8988T (cell line): ENCODE measurements at regions not wholly inside any gene's neighbourhood (a gene's known extent, or its start where the extent isn't known, plus 50 kb on each side); places are given as distances from the start of the nearest gene placed in this dataset.

Experiments used
- DNase-seq: peaks from one replicate; pipeline ENCODE4 v3.0.0; 2011

GRCh38 chr22:27157666-27158370 lies 500.4 kb downstream of the MIAT start:
- DNase-seq = no peak

- no peak for DNase-seq
Observed at GRCh38 chr22:27159016-27159415, 501.6 kb downstream of the MIAT start.

GRCh38 chr22:27159716-27160295 lies 502.4 kb downstream of the MIAT start:
- no peak for DNase-seq

GRCh38 chr22:27163162-27164137 lies 506.1 kb downstream of the MIAT start:
- no peak for DNase-seq

GRCh38 chr22:27164781-27165503 lies 507.6 kb downstream of the MIAT start:
- DNase-seq = no peak

- DNase-seq = no peak
Observed at GRCh38 chr22:27168681-27169080, 511.3 kb downstream of the MIAT start.

- DNase-seq = no peak
Observed at GRCh38 chr22:27170491-27170890, 513.1 kb downstream of the MIAT start.

- no peak for DNase-seq
Observed at GRCh38 chr22:27171212-27171611, 513.8 kb downstream of the MIAT start.

GRCh38 chr22:27173530-27173929 lies 516.1 kb downstream of the MIAT start:
- no peak for DNase-seq

- no peak for DNase-seq
Observed at GRCh38 chr22:27175021-27175838, 517.8 kb downstream of the MIAT start.

- no peak for DNase-seq
Observed at GRCh38 chr22:27175974-27176373, 518.6 kb downstream of the MIAT start.

GRCh38 chr22:27179161-27179560 lies 521.8 kb downstream of the MIAT start:
- DNase-seq = no peak

- DNase-seq = no peak
Observed at GRCh38 chr22:27181537-27181936, 524.1 kb downstream of the MIAT start.

- no peak for DNase-seq
Observed at GRCh38 chr22:27183474-27183873, 526.1 kb downstream of the MIAT start.

GRCh38 chr22:27185099-27185709 lies 527.8 kb downstream of the MIAT start:
- no peak for DNase-seq

GRCh38 chr22:27185760-27186302 lies 528.4 kb downstream of the MIAT start:
- DNase-seq = no peak

GRCh38 chr22:27186643-27187042 lies 529.3 kb downstream of the MIAT start:
- DNase-seq = no peak

- DNase-seq = no peak
Observed at GRCh38 chr22:27192135-27192829, 534.9 kb downstream of the MIAT start.

GRCh38 chr22:27193215-27193614 lies 535.8 kb downstream of the MIAT start:
- no peak for DNase-seq

- no peak for DNase-seq
Observed at GRCh38 chr22:27193636-27194035, 536.2 kb downstream of the MIAT start.
